Sigmoid colon (tissue), 4 donors: ENCODE measurements at regions not wholly inside any gene's neighbourhood (a gene's known extent, or its start where the extent isn't known, plus 50 kb on each side); places are given as distances from the start of the nearest gene placed in this dataset.

ENCODE experiments used
- CTCF ChIP-seq, 4 experiments: fragments of 450-650 bp in 3 of 4; fragments of 200-600 bp in 1 of 4; IDR thresholded peaks; one replicate each; pipeline ENCODE4 v1.5.1; 2016 to 2019; ENCODE audit warnings: antibody characterized with exemption in 4 of 4, mild to moderate bottlenecking in 3 of 4, moderate library complexity in 2 of 4
- EP300 ChIP-seq, 4 donors: sonication (generic); formaldehyde crosslinking; IDR thresholded peaks; one replicate each; pipeline ENCODE4 v1.6.1; 2017; ENCODE audit warnings: antibody characterized with exemption in 4 of 4
- POLR2A ChIP-seq, 2 donors: fragments of 450-650 bp; IDR thresholded peaks; one replicate each; pipeline ENCODE4 v1.6.1; 2016; ENCODE audit warnings: antibody characterized with exemption in 2 of 2, mild to moderate bottlenecking in 2 of 2, moderate library complexity in 2 of 2
- POLR2AphosphoS5 ChIP-seq, 4 donors: sonication (generic); formaldehyde crosslinking; IDR thresholded peaks; one replicate each; pipeline ENCODE4 v1.6.1; 2017; ENCODE audit warnings: antibody characterized with exemption in 4 of 4

GRCh38 chr17:13978478-13978877 is 90.8 kb upstream of the COX10 start:
- TF ChIP-seq CTCF (IDR thresholded peaks at IDR 0.05) (no peak), EP300 (IDR thresholded peaks at IDR 0.05) (no peak), POLR2A (IDR thresholded peaks at IDR 0.05) (no peak), POLR2AphosphoS5 (IDR thresholded peaks at IDR 0.05) (no peak)
